ENCODE measurements at regions not wholly inside any gene's neighbourhood (a gene's known extent, or its start where the extent isn't known, plus 50 kb on each side); places are given as distances from the start of the nearest gene placed in this dataset.

DNA sequence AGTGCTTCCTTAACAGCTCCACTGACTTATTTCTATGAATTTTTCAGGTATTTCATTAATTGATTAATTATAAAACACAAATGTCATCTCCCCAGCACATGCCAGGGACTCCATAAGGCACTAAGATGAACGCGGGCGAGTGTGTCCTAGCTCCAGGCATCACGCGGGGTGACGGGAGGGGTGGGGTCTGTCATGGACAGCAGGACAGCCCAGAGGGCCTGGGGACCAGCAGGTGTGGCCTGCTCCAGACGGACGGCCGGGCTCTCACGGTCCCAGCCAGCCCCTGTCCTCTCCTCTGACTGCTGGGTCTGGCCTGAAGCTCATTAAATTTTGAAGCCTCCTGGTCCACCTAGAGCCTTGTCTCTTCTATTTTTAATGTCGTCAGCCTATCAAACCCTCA is 531.1 kb downstream of the BRD1 start:
- Histone ChIP-seq H3K4me3 (ENCODE audit: low read length) (no peak overlapping the region), H3K4me1 (ENCODE audit: insufficient read depth, low read length) (no peaks in the 10 kb centered on the region), H3K9me3 (ENCODE audit: low read depth, low read length) (no peaks in the 10 kb centered on the region), H3K27me3 (ENCODE audit: insufficient read depth, low read length) (no peaks in the 10 kb centered on the region)

DNA sequence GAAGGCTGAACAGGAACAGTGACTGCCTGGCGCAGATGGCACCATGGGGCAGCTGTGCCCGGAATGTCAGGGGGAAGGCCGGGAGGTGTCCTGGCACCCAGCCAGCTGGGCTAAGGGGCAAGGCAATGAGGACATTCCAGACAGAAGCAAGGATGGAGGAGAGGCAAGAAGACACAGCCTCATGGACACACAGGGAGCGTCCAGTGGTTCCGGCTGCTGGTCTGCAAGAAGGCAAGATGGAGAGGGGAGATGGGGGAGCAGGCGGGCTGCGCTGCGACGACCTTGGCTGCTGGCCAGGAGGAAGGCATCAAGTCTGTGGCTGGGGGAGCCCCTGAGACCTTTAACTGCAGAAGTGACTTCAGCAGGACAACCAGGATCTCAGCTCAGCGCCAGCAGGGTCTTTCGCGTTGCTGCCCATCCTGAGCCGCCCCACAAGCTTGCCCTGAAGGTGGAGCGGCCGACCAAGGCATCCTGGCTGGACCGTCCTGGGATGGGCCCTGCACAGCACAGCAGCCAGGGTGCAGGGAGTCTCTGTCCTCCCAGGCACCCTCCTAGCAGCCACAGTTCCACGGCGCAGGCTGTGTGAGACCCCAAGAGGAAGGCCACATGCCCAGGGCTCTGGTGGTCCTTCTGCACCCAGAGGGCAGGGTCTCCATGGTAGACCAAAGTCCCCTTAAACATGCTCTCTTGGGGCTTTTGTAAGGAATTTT is 531.7 kb downstream of the BRD1 start:
- H3K4me3 ChIP-seq (ENCODE audit: low read length) = no peak overlapping the region
- no peaks in the 10 kb centered on the region for H3K4me1 ChIP-seq (ENCODE audit: insufficient read depth, low read length)
- H3K9me3 ChIP-seq (ENCODE audit: low read depth, low read length) = no peaks in the 10 kb centered on the region
- no peaks in the 10 kb centered on the region for H3K27me3 ChIP-seq (ENCODE audit: insufficient read depth, low read length)

DNA sequence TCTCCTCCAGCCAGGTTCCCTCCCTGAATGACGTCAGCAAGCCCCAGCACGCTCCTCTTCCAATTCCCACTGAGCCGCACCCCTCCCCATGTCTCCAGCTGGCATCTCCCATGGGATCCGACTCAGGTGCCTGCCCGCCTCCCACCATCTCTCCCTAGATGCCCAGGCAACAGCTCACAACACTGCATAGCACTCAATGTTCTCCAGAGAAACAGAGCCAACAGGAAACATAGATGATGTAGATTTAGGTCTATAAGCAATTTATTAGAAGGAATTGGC is 532.3 kb downstream of the BRD1 start:
- no peaks in the 10 kb centered on the region for H3K9me3 ChIP-seq (ENCODE audit: low read depth, low read length)
- no peaks in the 10 kb centered on the region for H3K27me3 ChIP-seq (ENCODE audit: insufficient read depth, low read length)
- no peak overlapping the region for H3K4me3 ChIP-seq (ENCODE audit: low read length)
- H3K4me1 ChIP-seq (ENCODE audit: insufficient read depth, low read length) = no peaks in the 10 kb centered on the region

DNA sequence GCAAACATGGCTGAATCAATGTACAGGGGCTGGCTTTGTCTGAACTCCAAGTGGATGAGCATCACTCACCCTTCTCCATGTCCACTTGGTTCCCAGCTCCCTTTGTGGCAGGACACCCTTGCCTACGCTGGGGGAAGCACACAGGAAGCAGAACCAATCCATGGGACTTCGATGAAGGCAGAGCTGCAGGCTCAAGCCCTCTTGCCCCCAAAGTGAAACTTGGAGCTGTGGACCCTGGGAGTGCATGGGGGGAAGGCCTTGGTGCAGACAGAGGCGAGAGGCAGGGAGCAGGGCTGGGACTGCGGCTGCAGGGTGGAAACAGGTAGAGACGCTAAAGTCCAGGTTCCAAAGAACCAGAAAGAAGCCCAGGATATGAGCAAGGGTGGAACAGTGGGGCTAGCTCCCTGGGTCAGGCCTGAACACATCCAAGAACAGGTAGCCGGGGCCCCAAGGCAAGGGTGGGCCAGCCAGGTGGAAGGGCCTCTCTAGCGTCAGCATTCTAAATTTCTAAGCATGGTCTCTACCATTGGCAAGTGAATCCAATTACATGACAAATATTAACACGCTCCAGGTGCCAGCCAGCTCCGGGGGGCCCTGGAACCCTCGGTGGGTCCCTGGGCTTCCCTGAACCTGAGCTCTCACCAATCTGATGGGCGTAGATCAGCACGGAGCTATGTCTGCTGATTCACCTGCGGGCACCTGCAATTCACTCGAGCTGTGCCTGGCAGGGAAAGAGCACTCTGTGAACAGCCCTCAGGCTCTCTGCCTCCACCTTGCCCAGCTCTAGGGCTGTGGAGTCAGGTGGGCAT is 532.8 kb downstream of the BRD1 start:
- H3K4me3 ChIP-seq (ENCODE audit: low read length) = no peak overlapping the region
- no peaks in the 10 kb centered on the region for H3K27me3 ChIP-seq (ENCODE audit: insufficient read depth, low read length)
- H3K4me1 ChIP-seq (ENCODE audit: insufficient read depth, low read length) = no peaks in the 10 kb centered on the region
- H3K9me3 ChIP-seq (ENCODE audit: low read depth, low read length) = no peaks in the 10 kb centered on the region

- Histone ChIP-seq H3K4me3 (ENCODE audit: low read length) (no peak overlapping the region), H3K4me1 (ENCODE audit: insufficient read depth, low read length) (no peaks in the 10 kb centered on the region), H3K27me3 (ENCODE audit: insufficient read depth, low read length) (no peaks in the 10 kb centered on the region), H3K9me3 (ENCODE audit: low read depth, low read length) (no peaks in the 10 kb centered on the region)
Observed at GRCh38 chr22:49292909-49293308, 534.8 kb downstream of the BRD1 start.

DNA sequence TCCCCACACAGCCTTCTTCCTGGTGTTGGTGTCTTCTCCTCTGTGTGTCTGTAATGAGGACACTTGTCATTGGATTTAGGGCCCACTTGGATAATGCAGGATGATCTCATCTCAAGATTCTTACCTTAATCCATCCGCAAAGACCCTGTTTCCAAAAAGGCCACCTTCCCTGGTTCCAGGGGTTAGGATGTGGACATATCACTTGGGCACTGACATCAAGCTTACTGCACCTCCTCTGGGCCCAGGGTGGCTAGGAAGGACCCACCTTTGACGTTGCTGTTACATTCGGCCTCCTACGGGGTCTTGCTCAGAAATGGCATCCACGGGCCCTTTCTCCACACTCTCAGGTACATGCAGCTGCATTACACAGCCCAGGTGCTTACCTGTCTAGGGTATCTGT is 535.9 kb downstream of the BRD1 start:
- no peaks in the 10 kb centered on the region for H3K4me1 ChIP-seq (ENCODE audit: insufficient read depth, low read length)
- no peak overlapping the region for H3K4me3 ChIP-seq (ENCODE audit: low read length)
- H3K27me3 ChIP-seq (ENCODE audit: insufficient read depth, low read length) = no peaks in the 10 kb centered on the region
- no peaks in the 10 kb centered on the region for H3K9me3 ChIP-seq (ENCODE audit: low read depth, low read length)

DNA sequence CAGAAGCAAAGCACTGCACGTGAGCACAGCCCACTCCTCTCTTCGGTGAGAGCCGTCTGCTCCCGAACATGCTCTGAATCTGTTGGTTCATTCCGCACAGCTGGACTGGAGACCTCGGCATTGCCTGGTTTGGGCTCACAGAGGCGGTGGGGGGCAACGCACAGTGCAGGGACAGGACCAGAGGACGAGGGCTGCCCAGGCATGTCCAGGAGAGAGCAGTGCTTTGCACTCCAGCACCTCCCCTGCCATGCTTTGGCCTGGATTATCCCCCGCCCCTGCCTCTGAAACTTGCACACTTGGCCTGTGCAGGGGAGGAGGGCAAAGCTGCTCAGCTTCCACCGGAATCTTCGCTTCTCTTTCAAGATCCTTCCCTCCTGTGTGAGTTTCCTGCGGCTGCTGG is 536.5 kb downstream of the BRD1 start:
- Histone ChIP-seq H3K4me3 (ENCODE audit: low read length) (no peak overlapping the region), H3K4me1 (ENCODE audit: insufficient read depth, low read length) (no peaks in the 10 kb centered on the region), H3K27me3 (ENCODE audit: insufficient read depth, low read length) (no peaks in the 10 kb centered on the region), H3K9me3 (ENCODE audit: low read depth, low read length) (no peaks in the 10 kb centered on the region)

DNA sequence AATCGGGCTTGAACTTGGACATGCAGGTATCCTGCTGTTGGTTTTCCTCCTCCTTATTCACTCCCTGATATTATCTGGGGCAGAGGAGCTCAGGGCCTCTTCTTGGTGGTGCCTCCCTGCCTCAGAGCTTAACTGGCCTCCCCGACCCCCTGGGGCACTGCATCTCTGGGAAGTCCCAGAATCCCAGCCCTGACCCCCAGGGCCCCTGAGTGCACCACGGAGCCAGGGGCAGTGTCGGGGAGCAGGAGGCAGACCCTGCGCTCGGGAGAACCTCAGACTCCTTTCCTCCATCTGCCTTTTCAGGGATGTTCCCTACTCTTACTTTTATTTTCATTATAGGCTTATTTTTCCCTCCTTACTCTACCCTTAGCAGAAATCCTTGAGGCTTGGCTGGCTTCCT is 537.0 kb downstream of the BRD1 start:
- H3K4me1 ChIP-seq (ENCODE audit: insufficient read depth, low read length) = no peaks in the 10 kb centered on the region
- no peaks in the 10 kb centered on the region for H3K27me3 ChIP-seq (ENCODE audit: insufficient read depth, low read length)
- no peak overlapping the region for H3K4me3 ChIP-seq (ENCODE audit: low read length)
- no peaks in the 10 kb centered on the region for H3K9me3 ChIP-seq (ENCODE audit: low read depth, low read length)

DNA sequence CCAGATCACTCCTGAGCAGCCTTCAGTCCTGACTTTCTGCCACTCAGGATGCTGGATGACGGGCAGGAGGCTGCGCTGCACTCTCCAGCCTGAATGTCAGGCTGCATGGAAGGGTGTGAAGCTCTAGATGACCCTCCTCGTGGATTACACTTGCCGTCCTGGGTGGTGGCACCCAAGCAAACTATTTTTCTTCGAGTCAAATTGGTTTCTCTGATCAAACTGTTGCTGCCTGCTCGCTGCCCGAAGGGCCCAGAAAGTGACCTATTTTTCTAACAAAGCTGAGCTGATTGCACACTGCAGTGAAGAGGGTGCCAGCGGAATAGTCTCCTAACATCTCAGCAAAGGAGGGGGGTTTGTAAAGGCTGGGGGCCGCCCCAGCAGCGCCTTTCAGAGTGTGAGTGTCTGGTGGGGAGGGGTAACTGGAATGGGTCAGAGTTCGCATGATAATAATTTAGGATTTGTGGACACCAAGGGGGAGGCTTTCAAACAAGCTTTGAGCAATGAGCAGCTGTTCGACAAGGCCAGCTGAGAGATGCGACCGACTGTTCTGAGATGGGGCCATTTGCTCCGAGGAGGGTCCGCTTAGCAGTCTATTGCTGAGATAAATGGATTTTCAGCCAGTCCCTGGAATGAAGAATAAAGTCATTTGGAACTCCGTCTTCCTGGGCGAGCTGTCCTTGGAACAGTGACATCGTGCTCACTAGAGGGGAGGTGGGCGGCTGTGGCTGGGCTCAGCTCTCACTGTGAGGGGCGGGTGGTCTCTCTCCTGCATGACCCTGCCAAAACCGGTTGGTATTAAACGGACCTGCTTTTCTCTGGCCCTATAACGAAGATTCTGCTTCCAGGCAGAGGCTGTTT is 537.6 kb downstream of the BRD1 start:
- no peaks in the 10 kb centered on the region for H3K27me3 ChIP-seq (ENCODE audit: insufficient read depth, low read length)
- H3K9me3 ChIP-seq (ENCODE audit: low read depth, low read length) = no peaks in the 10 kb centered on the region
- H3K4me1 ChIP-seq (ENCODE audit: insufficient read depth, low read length) = no peaks in the 10 kb centered on the region
- H3K4me3 ChIP-seq (ENCODE audit: low read length) = no peak overlapping the region

DNA sequence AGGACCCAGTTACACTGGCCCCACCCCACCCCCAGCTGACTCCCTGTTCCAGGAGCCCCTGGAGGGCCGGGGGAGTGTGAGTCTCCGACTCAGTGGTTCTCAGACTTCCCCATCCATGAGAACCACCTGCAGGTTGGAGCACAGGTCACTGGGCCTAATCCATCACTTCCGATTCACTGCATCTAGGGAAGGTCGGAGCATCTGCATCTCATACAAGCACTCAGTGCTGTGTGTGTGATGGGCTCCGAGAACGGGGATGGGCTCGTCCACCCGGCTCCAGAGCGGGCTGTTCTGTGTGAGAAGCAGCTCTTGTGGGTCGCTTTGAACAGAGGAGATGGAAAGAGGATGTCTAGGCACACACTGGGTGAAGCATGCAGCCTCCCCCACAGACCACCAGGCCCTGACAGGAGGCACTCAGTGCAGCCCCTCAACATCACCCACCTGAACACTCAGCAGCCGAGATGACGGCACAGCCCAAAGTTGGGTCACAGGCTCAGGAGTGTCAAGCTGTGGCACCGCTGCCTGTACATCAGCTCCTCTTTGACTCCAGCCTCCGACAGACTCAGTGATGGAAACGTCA is 541.4 kb downstream of the BRD1 start:
- H3K27me3 ChIP-seq (ENCODE audit: insufficient read depth, low read length) = no peaks in the 10 kb centered on the region
- H3K9me3 ChIP-seq (ENCODE audit: low read depth, low read length) = no peaks in the 10 kb centered on the region
- H3K4me3 ChIP-seq (ENCODE audit: low read length) = no peak overlapping the region
- no peaks in the 10 kb centered on the region for H3K4me1 ChIP-seq (ENCODE audit: insufficient read depth, low read length)

- Histone ChIP-seq H3K9me3 (ENCODE audit: low read depth, low read length) (no peaks in the 10 kb centered on the region), H3K4me3 (ENCODE audit: low read length) (no peak overlapping the region), H3K27me3 (ENCODE audit: insufficient read depth, low read length) (no peaks in the 10 kb centered on the region), H3K4me1 (ENCODE audit: insufficient read depth, low read length) (no peaks in the 10 kb centered on the region)
Observed at GRCh38 chr22:49284931-49285330, 542.7 kb downstream of the BRD1 start.

DNA sequence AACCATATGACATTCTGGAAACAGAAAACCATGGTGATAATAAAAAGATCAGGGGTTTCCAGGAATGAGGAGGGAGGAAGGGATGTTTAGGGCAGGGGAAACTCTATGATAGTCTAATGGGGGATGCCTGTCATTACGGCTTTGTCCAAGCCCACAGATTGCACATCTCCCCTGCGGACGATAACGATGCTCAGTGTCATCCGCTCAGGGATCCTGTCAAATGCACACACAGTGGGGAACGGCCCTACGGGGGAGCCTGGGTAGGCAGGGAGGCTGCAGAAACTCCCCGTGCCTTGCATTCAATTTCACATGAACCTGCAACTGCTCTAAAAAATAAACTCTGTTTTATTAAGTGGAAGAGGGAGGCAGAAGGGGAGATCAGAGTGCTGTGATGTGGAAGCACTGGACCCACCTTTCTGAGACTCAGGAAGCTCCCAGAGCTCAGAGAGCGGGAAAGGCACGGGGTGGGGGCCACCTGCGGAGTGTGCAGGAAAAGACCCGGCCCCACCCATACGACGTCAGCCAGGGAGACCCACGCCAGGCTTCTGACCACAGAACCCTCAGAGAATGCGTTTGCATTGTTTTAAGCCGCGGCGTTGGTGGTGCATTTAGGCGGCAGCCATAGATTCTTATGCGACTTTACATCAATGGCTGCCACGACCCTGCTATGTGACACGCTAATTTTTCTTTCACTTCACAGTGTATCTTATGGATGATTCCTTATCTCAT is 543.5 kb downstream of the BRD1 start:
- Histone ChIP-seq H3K9me3 (ENCODE audit: low read depth, low read length) (no peaks in the 10 kb centered on the region), H3K4me1 (ENCODE audit: insufficient read depth, low read length) (no peaks in the 10 kb centered on the region), H3K4me3 (ENCODE audit: low read length) (no peak overlapping the region)

DNA sequence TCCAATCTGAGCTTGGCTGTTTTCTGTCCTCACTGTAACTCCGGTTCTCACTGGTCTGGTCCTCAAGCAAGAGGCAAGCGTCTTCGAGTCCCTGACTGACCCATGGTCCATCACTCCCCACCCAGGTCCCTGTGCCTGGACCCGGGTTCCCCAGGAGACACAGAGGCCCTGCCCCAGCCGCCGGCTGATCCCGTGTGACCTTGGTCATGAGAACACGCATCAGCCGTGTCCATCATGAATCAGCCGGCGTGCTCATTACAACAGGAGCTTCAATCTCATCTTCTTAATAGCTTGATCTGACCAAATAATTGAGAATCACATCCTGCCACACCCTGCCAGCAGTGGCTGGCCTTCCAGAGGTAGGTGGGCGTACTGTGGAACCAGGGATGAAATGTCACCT is 545.1 kb downstream of the BRD1 start:
- Histone ChIP-seq H3K4me3 (ENCODE audit: low read length) (no peak overlapping the region), H3K9me3 (ENCODE audit: low read depth, low read length) (no peaks in the 10 kb centered on the region), H3K27me3 (ENCODE audit: insufficient read depth, low read length) (no peaks in the 10 kb centered on the region), H3K4me1 (ENCODE audit: insufficient read depth, low read length) (no peaks in the 10 kb centered on the region)

More for the DNA sequence above, 543.5 kb downstream of the BRD1 start:
- H3K27me3 ChIP-seq (ENCODE audit: insufficient read depth, low read length) = no peaks in the 10 kb centered on the region

- no peaks in the 10 kb centered on the region for H3K4me1 ChIP-seq (ENCODE audit: insufficient read depth, low read length)
- H3K27me3 ChIP-seq (ENCODE audit: insufficient read depth, low read length) = no peaks in the 10 kb centered on the region
- no peak overlapping the region for H3K4me3 ChIP-seq (ENCODE audit: low read length)
- H3K9me3 ChIP-seq (ENCODE audit: low read depth, low read length) = no peaks in the 10 kb centered on the region
Observed at GRCh38 chr22:49281467-49282340, 546.0 kb downstream of the BRD1 start.

Data from mononuclear cell (primary cell).